DOHH2 (cell line): ENCODE measurements at regions not wholly inside any gene's neighbourhood (a gene's known extent, or its start where the extent isn't known, plus 50 kb on each side); places are given as distances from the start of the nearest gene placed in this dataset.

Source experiments
- EZH2phosphoT487 ChIP-seq: fragments of 200-600 bp; sonication (generic); IDR thresholded peaks from 2 replicates; pipeline ENCODE4 v1.6.1; 2017; ENCODE audit warnings: borderline replicate concordance, mild to moderate bottlenecking, antibody characterized with exemption, low read length, moderate library complexity, mixed read lengths
- TF ChIP-seq, protein P1 (sequence below): fragments of 200-600 bp; sonication (generic); IDR thresholded peaks from one replicate; pipeline ENCODE4 v1.5.1; 2014; ENCODE audit warnings: antibody characterized with exemption, mild to moderate bottlenecking, low read depth, low read length; ENCODE audit not compliant: poor library complexity, severe bottlenecking

DNA sequence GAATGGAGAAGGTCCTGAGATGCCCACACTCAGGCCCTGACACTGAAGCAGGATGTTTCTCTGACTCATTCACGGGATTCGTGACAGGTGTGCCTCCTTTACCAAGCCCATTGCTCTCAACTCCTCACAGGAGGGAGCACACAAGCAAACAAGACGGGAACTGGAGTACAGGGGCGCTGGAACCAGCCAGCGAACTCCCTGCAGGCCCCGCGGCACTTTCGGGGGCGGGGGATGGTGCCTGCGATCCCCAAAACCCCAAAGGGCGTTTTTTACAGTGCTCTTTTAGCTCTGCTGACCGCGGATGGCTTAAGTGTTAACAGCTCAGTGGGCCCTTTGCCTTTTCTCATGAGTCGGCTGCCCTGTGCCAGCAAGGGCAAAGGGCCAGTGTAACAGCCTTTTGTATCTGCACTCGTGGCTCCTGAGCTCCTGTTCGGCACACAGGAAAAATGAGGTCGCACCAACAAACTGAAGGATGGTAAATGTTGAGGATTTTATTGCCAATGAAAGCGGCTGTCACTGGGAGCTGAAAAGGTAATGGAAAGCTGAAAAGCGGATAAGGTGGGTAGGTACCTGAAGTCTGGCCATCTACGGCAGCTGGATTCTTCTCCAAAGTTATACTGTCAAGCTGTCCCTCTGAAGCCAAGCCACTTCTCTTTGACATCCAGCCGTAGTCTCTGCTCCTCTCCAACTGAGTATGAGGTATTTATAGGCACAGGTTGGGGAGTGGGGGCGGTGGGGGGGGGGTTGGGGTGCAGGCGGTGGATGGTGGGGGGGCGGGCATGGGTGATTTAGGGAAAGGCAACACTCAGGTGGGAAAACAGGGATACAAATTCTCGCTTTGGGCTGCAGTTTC, 65.0 kb upstream of the TRPC4 start:
- TF ChIP-seq, protein P1, sequence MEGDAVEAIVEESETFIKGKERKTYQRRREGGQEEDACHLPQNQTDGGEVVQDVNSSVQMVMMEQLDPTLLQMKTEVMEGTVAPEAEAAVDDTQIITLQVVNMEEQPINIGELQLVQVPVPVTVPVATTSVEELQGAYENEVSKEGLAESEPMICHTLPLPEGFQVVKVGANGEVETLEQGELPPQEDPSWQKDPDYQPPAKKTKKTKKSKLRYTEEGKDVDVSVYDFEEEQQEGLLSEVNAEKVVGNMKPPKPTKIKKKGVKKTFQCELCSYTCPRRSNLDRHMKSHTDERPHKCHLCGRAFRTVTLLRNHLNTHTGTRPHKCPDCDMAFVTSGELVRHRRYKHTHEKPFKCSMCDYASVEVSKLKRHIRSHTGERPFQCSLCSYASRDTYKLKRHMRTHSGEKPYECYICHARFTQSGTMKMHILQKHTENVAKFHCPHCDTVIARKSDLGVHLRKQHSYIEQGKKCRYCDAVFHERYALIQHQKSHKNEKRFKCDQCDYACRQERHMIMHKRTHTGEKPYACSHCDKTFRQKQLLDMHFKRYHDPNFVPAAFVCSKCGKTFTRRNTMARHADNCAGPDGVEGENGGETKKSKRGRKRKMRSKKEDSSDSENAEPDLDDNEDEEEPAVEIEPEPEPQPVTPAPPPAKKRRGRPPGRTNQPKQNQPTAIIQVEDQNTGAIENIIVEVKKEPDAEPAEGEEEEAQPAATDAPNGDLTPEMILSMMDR, result no peak
- TF ChIP-seq EZH2phosphoT487, result no peak
